ENCODE measurements at regions not wholly inside any gene's neighbourhood (a gene's known extent, or its start where the extent isn't known, plus 50 kb on each side); places are given as distances from the start of the nearest gene placed in this dataset.

- DNase-seq = no peak
Observed at GRCh38 chr11:103530257-103530656, 421.0 kb downstream of the DYNC2H1 start.

GRCh38 chr11:103532133-103532788 lies 423.0 kb downstream of the DYNC2H1 start:
- DNase-seq = no peak

- no peak for DNase-seq
Observed at GRCh38 chr11:103534191-103534590, 425.0 kb downstream of the DYNC2H1 start.

GRCh38 chr11:103534959-103535358 lies 425.7 kb downstream of the DYNC2H1 start:
- no peak for DNase-seq

- no peak for DNase-seq
Observed at GRCh38 chr11:103536335-103536722, 427.1 kb downstream of the DYNC2H1 start.

GRCh38 chr11:103537904-103538502 lies 428.8 kb downstream of the DYNC2H1 start:
- peak in 1 of 2 donors; percentile 25 for DNase-seq

GRCh38 chr11:103539166-103539565 lies 429.9 kb downstream of the DYNC2H1 start:
- DNase-seq = no peak

- no peak for DNase-seq
Observed at GRCh38 chr11:103541186-103541795, 432.1 kb downstream of the DYNC2H1 start.

- no peak for DNase-seq
Observed at GRCh38 chr11:103542851-103543250, 433.6 kb downstream of the DYNC2H1 start.

- no peak for DNase-seq
Observed at GRCh38 chr11:103543456-103543855, 434.2 kb downstream of the DYNC2H1 start.

GRCh38 chr11:103544874-103545273 lies 435.6 kb downstream of the DYNC2H1 start:
- no peak for DNase-seq

- no peak for DNase-seq
Observed at GRCh38 chr11:103545551-103545950, 436.3 kb downstream of the DYNC2H1 start.

- DNase-seq = no peak
Observed at GRCh38 chr11:103546236-103546635, 437.0 kb downstream of the DYNC2H1 start.

- DNase-seq = no peak
Observed at GRCh38 chr11:103547024-103547423, 437.8 kb downstream of the DYNC2H1 start.

GRCh38 chr11:103547691-103548090 lies 438.5 kb downstream of the DYNC2H1 start:
- DNase-seq = no peak

- no peak for DNase-seq
Observed at GRCh38 chr11:103548838-103549237, 439.6 kb downstream of the DYNC2H1 start.

- no peak for DNase-seq
Observed at GRCh38 chr11:103550811-103551210, 441.6 kb downstream of the DYNC2H1 start.

GRCh38 chr11:103552086-103552485 lies 442.9 kb downstream of the DYNC2H1 start:
- DNase-seq = no peak

GRCh38 chr11:103556171-103556570 lies 446.9 kb downstream of the DYNC2H1 start:
- no peak for DNase-seq

- DNase-seq = no peak
Observed at GRCh38 chr11:103566116-103566515, 456.9 kb downstream of the DYNC2H1 start.

GRCh38 chr11:103581760-103582159 lies 454.7 kb upstream of the DDI1 start:
- DNase-seq = no peak

- no peak for DNase-seq
Observed at GRCh38 chr11:103582351-103582909, 454.0 kb upstream of the DDI1 start.

- DNase-seq = no peak
Observed at GRCh38 chr11:103584021-103584420, 452.4 kb upstream of the DDI1 start.

- no peak for DNase-seq
Observed at GRCh38 chr11:103584720-103585119, 451.7 kb upstream of the DDI1 start.

All from inflammatory macrophage treated with lipopolysaccharide for 1 hour (primary cell).